ENCODE measurements at regions not wholly inside any gene's neighbourhood (a gene's known extent, or its start where the extent isn't known, plus 50 kb on each side); places are given as distances from the start of the nearest gene placed in this dataset.

DNA sequence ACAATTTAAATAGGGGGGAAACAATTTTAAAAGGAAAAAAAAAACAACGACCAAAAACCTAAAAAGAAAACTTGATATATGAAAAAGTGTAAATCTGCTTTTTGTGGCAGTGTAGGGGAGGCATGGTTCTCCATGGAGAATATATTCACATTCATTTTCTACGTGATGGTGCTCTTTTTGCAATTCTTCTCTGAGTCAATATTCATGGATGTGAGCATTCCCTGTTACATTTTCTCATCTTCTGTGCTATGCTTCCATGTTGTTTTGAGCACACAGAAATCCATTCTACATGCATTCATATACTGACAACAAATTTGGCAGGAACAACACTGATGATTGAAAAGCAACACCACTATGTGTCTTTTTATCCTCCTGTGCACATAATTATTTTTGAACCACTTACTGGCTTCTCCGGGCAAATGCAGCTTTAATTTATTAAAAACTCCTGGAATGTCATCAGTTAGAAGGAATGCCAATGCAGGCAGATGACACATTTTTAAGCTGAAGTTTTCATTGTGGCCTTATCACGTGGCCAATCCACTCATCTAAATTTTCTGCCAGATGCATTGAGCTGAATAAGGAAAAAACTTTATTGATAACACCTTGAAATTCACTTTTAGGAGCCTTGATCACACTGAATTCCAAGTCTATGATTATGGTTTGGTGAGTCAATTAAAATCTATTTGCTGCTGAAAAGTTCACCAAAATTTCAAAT lies 590.6 kb downstream of the NUF2 start:
- H3K27ac ChIP-seq, result no peak overlapping the region
- no peaks in the 10 kb centered on the region for H3K27me3 ChIP-seq
- intact Hi-C loops (cut with DNase I; ENCODE audit: low total_unique reads), result no loop called here
- no peaks in the 10 kb centered on the region for H3K4me1 ChIP-seq
- no peaks in the 10 kb centered on the region for H3K9me3 ChIP-seq
- 75 to 84% methylated on average over 4 of the region's 4 CpGs for WGBS, 2 donors
- DNase-seq, result no peak
- H3K4me3 ChIP-seq, result no peak overlapping the region
- no peaks in the 10 kb centered on the region for H3K36me3 ChIP-seq (ENCODE audit: low read depth, missing control alignments)
- TF ChIP-seq, protein P1, sequence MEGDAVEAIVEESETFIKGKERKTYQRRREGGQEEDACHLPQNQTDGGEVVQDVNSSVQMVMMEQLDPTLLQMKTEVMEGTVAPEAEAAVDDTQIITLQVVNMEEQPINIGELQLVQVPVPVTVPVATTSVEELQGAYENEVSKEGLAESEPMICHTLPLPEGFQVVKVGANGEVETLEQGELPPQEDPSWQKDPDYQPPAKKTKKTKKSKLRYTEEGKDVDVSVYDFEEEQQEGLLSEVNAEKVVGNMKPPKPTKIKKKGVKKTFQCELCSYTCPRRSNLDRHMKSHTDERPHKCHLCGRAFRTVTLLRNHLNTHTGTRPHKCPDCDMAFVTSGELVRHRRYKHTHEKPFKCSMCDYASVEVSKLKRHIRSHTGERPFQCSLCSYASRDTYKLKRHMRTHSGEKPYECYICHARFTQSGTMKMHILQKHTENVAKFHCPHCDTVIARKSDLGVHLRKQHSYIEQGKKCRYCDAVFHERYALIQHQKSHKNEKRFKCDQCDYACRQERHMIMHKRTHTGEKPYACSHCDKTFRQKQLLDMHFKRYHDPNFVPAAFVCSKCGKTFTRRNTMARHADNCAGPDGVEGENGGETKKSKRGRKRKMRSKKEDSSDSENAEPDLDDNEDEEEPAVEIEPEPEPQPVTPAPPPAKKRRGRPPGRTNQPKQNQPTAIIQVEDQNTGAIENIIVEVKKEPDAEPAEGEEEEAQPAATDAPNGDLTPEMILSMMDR (IDR thresholded peaks at IDR 0.05), result no peak
- TF ChIP-seq POLR2A (IDR thresholded peaks at IDR 0.05), result no peak

DNA sequence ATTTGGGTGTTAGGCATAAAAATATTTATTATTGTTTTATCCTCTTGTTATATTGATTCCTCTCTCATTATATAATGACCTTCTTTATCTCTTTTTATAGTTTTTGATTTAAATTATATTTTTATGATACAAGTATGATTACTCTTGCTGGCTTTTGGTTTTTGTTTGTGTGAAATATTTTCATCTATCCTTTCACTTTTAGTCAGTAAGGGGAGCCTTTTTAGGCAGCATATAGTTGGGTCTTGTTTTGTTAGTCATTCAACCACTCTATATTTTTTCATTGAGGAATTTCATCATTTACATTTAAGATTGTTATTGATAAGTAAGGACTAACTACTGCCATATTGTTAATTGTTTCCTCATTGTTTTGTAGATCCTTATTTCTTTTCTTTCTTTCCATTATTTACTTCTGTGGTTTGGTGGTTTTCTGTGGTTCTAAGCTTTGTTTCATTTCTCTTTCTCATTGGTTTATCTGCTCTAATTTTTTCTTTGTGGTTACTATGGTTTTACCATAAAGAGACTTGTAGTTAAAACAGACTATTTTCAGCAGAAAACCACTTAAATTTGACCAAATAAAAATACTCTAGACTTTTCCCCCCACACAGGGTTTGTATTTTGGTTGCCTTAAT lies 593.1 kb downstream of the NUF2 start:
- Histone ChIP-seq H3K27ac (no peak overlapping the region), H3K36me3 (ENCODE audit: low read depth, missing control alignments) (no peaks in the 10 kb centered on the region), H3K4me3 (no peak overlapping the region), H3K9me3 (no peaks in the 10 kb centered on the region), H3K27me3 (no peaks in the 10 kb centered on the region), H3K4me1 (no peaks in the 10 kb centered on the region)
- no peak for DNase-seq
- intact Hi-C loops (cut with DNase I; ENCODE audit: low total_unique reads), result no loop called here
- TF ChIP-seq POLR2A (IDR thresholded peaks at IDR 0.05), result no peak
- TF ChIP-seq, protein P1 (IDR thresholded peaks at IDR 0.05), result no peak

DNA sequence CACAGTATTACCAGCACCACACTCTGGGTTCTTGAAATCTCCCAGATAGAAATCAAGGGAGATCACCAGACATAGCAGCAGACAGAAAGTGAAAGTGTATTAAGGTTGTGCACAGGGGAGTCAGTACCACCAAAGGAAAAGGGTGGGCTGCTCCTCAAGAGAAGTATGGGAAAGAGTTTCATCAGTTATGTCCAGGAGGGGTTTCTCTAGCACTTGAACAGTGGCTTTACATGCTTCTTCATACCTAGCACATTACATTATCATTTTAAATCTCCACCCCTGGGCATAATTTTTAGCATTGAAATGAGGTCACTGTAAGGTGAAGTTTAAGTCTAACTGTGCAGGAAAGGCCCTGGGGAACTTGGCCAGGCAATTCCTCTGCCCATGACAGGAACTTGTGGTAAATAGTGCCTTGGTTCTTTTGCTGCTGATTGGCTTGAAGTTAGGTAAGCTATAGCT lies 601.0 kb downstream of the NUF2 start:
- no peaks in the 10 kb centered on the region for H3K4me1 ChIP-seq
- intact Hi-C loops (cut with DNase I; ENCODE audit: low total_unique reads), result no loop called here
- H3K4me3 ChIP-seq, result no peak overlapping the region
- DNase-seq, result no peak
- TF ChIP-seq, protein P1 (IDR thresholded peaks at IDR 0.05), result no peak
- no peak for TF ChIP-seq POLR2A (IDR thresholded peaks at IDR 0.05)
- no peaks in the 10 kb centered on the region for H3K36me3 ChIP-seq (ENCODE audit: low read depth, missing control alignments)
- H3K9me3 ChIP-seq, result no peaks in the 10 kb centered on the region
- no peak overlapping the region for H3K27ac ChIP-seq
- no peaks in the 10 kb centered on the region for H3K27me3 ChIP-seq

GRCh38 chr1:163924041-163924440 lies 602.3 kb downstream of the NUF2 start:
- intact Hi-C loops (cut with DNase I; ENCODE audit: low total_unique reads), result no loop called here
- Histone ChIP-seq H3K27ac (no peak overlapping the region), H3K4me3 (no peak overlapping the region), H3K36me3 (ENCODE audit: low read depth, missing control alignments) (no peaks in the 10 kb centered on the region), H3K27me3 (no peaks in the 10 kb centered on the region), H3K9me3 (no peaks in the 10 kb centered on the region), H3K4me1 (no peaks in the 10 kb centered on the region)
- TF ChIP-seq, protein P1 (IDR thresholded peaks at IDR 0.05), result no peak
- no peak for TF ChIP-seq POLR2A (IDR thresholded peaks at IDR 0.05)
- 87 to 96% methylated on average over 3 of the region's 3 CpGs for WGBS, 2 donors
- DNase-seq, result no peak

GRCh38 chr1:163927493-163927892 lies 605.7 kb downstream of the NUF2 start:
- no peaks in the 10 kb centered on the region for H3K4me1 ChIP-seq

More at GRCh38 chr1:163927493-163927892, 605.7 kb downstream of the NUF2 start:
- TF ChIP-seq, protein P1 (IDR thresholded peaks at IDR 0.05), result no peak
- no peak for TF ChIP-seq POLR2A (IDR thresholded peaks at IDR 0.05)
- H3K36me3 ChIP-seq (ENCODE audit: low read depth, missing control alignments), result no peaks in the 10 kb centered on the region
- H3K27me3 ChIP-seq, result no peaks in the 10 kb centered on the region
- no peak overlapping the region for H3K27ac ChIP-seq
- 75 to 87% methylated on average over 1 of the region's 1 CpG for WGBS, 2 donors
- no peak overlapping the region for H3K4me3 ChIP-seq
- no peaks in the 10 kb centered on the region for H3K9me3 ChIP-seq
- intact Hi-C loops (cut with DNase I; ENCODE audit: low total_unique reads), result no loop called here
- no peak for DNase-seq

All from testis (tissue), 2 donors.